ENCODE measurements at regions not wholly inside any gene's neighbourhood (a gene's known extent, or its start where the extent isn't known, plus 50 kb on each side); places are given as distances from the start of the nearest gene placed in this dataset.

DNA sequence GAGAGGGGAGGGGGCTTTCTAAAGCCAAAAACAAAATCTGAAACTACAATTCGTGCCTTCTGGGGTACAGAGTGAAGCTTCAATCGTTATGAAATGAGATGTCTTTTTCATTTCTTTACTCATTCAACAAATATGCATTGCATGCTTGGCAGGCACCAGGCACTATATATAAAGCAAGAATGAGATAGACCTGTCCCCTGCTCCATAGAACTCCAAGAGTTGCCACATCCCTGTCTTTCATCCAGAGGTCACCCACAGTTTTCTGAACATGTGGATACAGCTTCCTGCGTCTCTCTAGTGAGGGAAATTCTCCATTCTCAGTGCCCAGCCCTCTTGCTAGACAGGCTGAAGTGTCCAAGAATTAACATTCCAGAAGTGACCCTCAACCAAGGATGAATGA lies 343.2 kb upstream of the MAF start:
- TF ChIP-seq CTCF (conservative IDR thresholded peaks at IDR 0.05; ENCODE audit: low read depth, low read length) (no peak), EZH2 (IDR thresholded peaks at IDR 0.05; ENCODE audit: borderline replicate concordance, low read depth, low read length, poor library complexity, severe bottlenecking) (no peak)
